Activated naive CD8-positive, alpha-beta T cell treated with anti-CD3 and anti-CD28 coated beads, Interleukin-2, amount 10 ng/mL, durations not matched to agents 7 days and 5 days (primary cell): ENCODE measurements at regions not wholly inside any gene's neighbourhood (a gene's known extent, or its start where the extent isn't known, plus 50 kb on each side); places are given as distances from the start of the nearest gene placed in this dataset.

ENCODE experiments used
- ATAC-seq: fragments of 150-1000 bp; cut with Tn5 transposase; one replicate; pipeline ENCODE4 v1.10.0; 2021; ENCODE audit warnings: low read depth, moderate library complexity
- POLR2A ChIA-PET: fragments of 350-600 bp; sonication (Branson Sonifier 250); formaldehyde crosslinking; loops from one replicate; lab custom pipeline; 2021; ENCODE audit warnings: antibody characterized with exemption; lab: Charles Lee
- DNase-seq: peaks from one replicate; pipeline ENCODE4 v3.0.0; 2021
- H3K27ac Mint-ChIP-seq: one replicate; pipeline ENCODE4 v1.8.0; 2022; ENCODE audit warnings: mild to moderate bottlenecking, mixed read lengths
- H3K27me3 Mint-ChIP-seq: one replicate; pipeline ENCODE4 v1.8.0; 2022; ENCODE audit warnings: mild to moderate bottlenecking, moderate library complexity, mixed read lengths
- H3K36me3 Mint-ChIP-seq: one replicate; pipeline ENCODE4 v1.8.0; 2021; ENCODE audit warnings: mild to moderate bottlenecking, mixed read lengths
- H3K4me1 Mint-ChIP-seq: one replicate; pipeline ENCODE4 v1.8.0; 2021; ENCODE audit warnings: mixed read lengths
- H3K4me3 Mint-ChIP-seq: one replicate; pipeline ENCODE4 v1.8.0; 2022; ENCODE audit warnings: mild to moderate bottlenecking, moderate library complexity, mixed read lengths
- H3K9me3 Mint-ChIP-seq: one replicate; pipeline ENCODE4 v1.8.0; 2021; ENCODE audit warnings: mixed read lengths

DNA sequence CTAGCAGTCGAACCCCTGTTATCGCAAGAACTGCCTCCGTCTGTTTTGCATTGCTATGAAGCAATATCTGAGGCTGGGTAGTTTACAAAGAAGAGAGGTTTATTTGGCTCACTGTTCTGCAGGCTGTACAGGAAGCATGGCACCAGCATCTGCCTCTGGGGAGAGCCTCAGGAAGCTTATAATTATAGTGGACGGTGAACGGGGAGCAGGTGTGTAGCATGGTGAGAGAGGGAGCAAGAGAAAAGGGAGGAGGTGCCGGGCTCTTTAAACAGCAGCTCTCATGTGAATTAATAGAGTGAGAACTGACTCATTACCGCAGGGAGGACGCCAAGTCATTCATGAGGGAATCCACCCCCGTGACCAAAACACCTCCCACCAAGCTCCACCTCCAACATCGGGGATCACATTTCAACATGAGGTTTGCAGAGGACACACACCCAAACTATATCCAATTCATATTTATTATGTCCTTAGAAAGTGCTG is 172.6 kb upstream of the KCNG1 start:
- POLR2A ChIA-PET, result no interaction called here
- peaks cover 2% of the 10 kb centered on the region for H3K27me3 Mint-ChIP-seq

DNA sequence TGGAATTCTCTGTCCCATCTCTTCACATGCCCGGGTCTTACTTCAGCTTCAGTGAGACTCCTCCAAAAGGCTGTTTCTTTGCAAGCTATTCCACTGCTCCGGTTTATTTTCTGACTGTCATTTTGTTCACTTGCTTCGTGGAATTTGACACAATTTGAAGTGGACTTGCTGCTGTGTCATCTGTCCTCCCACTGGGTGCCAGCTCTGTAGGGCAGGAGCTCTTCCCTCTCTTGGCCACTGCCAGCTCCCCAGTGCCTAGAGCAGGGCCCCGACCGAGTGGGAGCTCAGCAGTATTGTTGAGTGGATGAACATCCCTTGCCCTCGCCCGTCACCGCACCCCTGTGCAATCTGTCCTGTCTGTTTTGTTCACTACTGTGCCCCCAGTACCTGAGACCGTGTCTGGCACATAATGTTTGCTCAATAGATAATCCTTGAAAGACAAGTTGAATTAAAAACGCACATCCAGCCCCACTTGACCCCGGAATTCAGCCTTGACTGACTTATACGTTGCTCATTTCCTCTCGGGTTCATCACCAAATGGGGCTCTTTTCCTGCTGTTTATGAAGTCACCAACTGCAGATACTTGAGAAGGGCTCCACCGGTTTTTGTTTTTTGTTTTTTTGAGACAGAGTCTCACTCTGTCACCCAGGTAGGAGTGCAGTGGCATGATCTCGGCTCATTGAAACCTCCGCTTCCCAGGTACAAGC is 170.3 kb upstream of the KCNG1 start:
- H3K27me3 Mint-ChIP-seq, result peaks cover 2% of the 10 kb centered on the region
- ATAC-seq (no peak), DNase-seq (no peak)
- POLR2A ChIA-PET, result no interaction called here
- H3K4me3 Mint-ChIP-seq, result no peak overlapping the region
- no peak overlapping the region for H3K27ac Mint-ChIP-seq
- H3K36me3 Mint-ChIP-seq, result no peaks in the 10 kb centered on the region
- no peaks in the 10 kb centered on the region for H3K4me1 Mint-ChIP-seq
- H3K9me3 Mint-ChIP-seq, result no peaks in the 10 kb centered on the region

More for the DNA sequence above, 172.6 kb upstream of the KCNG1 start:
- Mint-ChIP-seq H3K4me1 (no peaks in the 10 kb centered on the region), H3K27ac (no peak overlapping the region), H3K36me3 (no peaks in the 10 kb centered on the region), H3K9me3 (no peaks in the 10 kb centered on the region), H3K4me3 (no peak overlapping the region)
- ATAC-seq (no peak), DNase-seq (no peak)

- Mint-ChIP-seq H3K27ac (no peak overlapping the region), H3K27me3 (peaks cover 2% of the 10 kb centered on the region), H3K4me3 (no peak overlapping the region), H3K9me3 (no peaks in the 10 kb centered on the region), H3K4me1 (no peaks in the 10 kb centered on the region), H3K36me3 (no peaks in the 10 kb centered on the region)
- POLR2A ChIA-PET, result no interaction called here
- ATAC-seq (no peak), DNase-seq (no peak)
Observed at GRCh38 chr20:51190783-51191180, 167.9 kb upstream of the KCNG1 start.

- no peak overlapping the region for H3K27ac Mint-ChIP-seq
- ATAC-seq, result no peak
- H3K27me3 Mint-ChIP-seq, result peaks cover 2% of the 10 kb centered on the region
- no peaks in the 10 kb centered on the region for H3K9me3 Mint-ChIP-seq
- POLR2A ChIA-PET, result no interaction called here
- no peaks in the 10 kb centered on the region for H3K36me3 Mint-ChIP-seq
- DNase-seq, result no peak
- no peak overlapping the region for H3K4me3 Mint-ChIP-seq
- H3K4me1 Mint-ChIP-seq, result no peaks in the 10 kb centered on the region
Observed at GRCh38 chr20:51189814-51190782, 167.2 kb upstream of the KCNG1 start.

DNA sequence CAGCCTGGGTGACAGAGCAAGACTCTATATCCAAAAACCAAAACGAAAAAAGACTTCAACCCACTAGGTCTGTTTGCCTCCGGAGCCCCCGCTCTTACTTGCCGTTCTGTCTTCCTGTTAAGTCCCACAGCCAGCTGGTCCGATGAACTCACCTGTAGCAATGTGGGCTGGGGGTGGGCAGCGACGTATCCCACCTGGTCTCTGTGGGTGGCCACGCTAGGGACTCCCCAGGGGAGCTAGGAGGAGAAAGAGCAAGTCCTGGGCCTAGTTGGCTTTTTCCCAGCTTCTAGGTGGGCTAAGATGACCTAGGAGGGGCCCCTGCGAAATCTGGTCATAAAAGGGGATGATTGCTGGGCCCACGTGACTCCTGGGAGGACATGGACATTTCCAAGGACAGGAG is 166.0 kb upstream of the KCNG1 start:
- Mint-ChIP-seq H3K4me1 (no peaks in the 10 kb centered on the region), H3K27ac (no peak overlapping the region)
- POLR2A ChIA-PET, result no interaction called here

DNA sequence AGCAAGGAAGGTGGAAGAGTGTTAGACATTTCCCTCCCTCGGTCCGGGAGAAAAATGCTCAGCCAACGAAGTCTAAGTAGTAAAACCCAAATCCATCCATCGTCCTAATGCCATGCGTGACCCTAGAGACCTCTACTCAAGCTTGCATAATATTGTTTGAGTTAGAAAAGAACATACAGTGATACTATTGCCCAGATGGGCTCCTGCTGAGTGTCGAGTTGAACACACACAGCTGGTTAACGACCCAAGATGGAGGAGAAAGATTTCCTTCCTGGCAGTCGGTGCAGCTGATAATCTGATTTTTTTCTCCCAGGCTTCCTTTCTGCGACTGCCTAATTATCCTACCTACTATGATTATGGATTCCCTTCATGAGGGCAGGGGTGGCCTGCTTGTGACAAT is 164.4 kb upstream of the KCNG1 start:
- H3K9me3 Mint-ChIP-seq, result no peaks in the 10 kb centered on the region
- no peak for ATAC-seq
- H3K4me1 Mint-ChIP-seq, result no peaks in the 10 kb centered on the region
- H3K36me3 Mint-ChIP-seq, result no peaks in the 10 kb centered on the region
- no peak overlapping the region for H3K27ac Mint-ChIP-seq
- peaks cover 4% of the 10 kb centered on the region for H3K27me3 Mint-ChIP-seq
- no peak overlapping the region for H3K4me3 Mint-ChIP-seq
- no peak for DNase-seq
- POLR2A ChIA-PET, result no interaction called here

More for the DNA sequence above, 166.0 kb upstream of the KCNG1 start:
- no peak for ATAC-seq
- Mint-ChIP-seq H3K4me3 (no peak overlapping the region), H3K9me3 (no peaks in the 10 kb centered on the region), H3K36me3 (no peaks in the 10 kb centered on the region), H3K27me3 (peaks cover 4% of the 10 kb centered on the region)
- no peak for DNase-seq

- H3K27me3 Mint-ChIP-seq, result peaks cover 4% of the 10 kb centered on the region
- H3K4me1 Mint-ChIP-seq, result no peaks in the 10 kb centered on the region
- POLR2A ChIA-PET, result no interaction called here
- no peak overlapping the region for H3K4me3 Mint-ChIP-seq
- H3K36me3 Mint-ChIP-seq, result no peaks in the 10 kb centered on the region
- DNase-seq (no peak), ATAC-seq (no peak)
- H3K9me3 Mint-ChIP-seq, result no peaks in the 10 kb centered on the region
- H3K27ac Mint-ChIP-seq, result no peak overlapping the region
Observed at GRCh38 chr20:51185861-51186260, 163.0 kb upstream of the KCNG1 start.

GRCh38 chr20:51185277-51185676 is 162.4 kb upstream of the KCNG1 start:
- DNase-seq (no peak), ATAC-seq (no peak)
- Mint-ChIP-seq H3K4me1 (no peaks in the 10 kb centered on the region), H3K4me3 (no peak overlapping the region), H3K36me3 (no peaks in the 10 kb centered on the region), H3K27ac (no peak overlapping the region), H3K9me3 (no peaks in the 10 kb centered on the region), H3K27me3 (peaks cover 4% of the 10 kb centered on the region)
- POLR2A ChIA-PET, result no interaction called here

DNA sequence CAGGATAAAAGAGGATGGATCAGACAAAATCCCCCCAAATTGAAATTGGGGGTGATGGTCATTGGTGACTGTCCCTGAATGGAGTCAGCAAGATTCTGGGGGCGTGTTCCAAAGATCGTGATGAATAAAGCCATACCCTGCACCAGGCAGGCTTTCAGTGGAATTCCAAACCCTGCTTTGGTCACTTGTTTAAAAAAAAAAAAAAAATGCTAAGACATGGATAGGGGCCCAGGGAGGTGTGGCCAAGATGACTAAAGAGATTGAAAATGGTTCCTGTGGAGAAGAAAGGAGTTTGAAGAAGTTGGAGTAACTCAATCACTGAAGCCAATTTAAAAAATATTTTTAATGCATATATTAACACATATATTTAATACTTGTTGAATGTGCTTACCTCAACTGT is 161.4 kb upstream of the KCNG1 start:
- ATAC-seq (no peak), DNase-seq (no peak)
- H3K27ac Mint-ChIP-seq, result no peak overlapping the region
- H3K4me3 Mint-ChIP-seq, result no peak overlapping the region
- no peaks in the 10 kb centered on the region for H3K4me1 Mint-ChIP-seq
- POLR2A ChIA-PET, result no interaction called here
- H3K9me3 Mint-ChIP-seq, result no peaks in the 10 kb centered on the region
- peaks cover 13% of the 10 kb centered on the region for H3K27me3 Mint-ChIP-seq
- H3K36me3 Mint-ChIP-seq, result no peaks in the 10 kb centered on the region

GRCh38 chr20:51183451-51183850 is 160.5 kb upstream of the KCNG1 start:
- Mint-ChIP-seq H3K4me3 (no peak overlapping the region), H3K27me3 (peaks cover 14% of the 10 kb centered on the region), H3K4me1 (no peaks in the 10 kb centered on the region), H3K36me3 (no peaks in the 10 kb centered on the region), H3K9me3 (no peaks in the 10 kb centered on the region), H3K27ac (no peak overlapping the region)
- DNase-seq, result no peak
- POLR2A ChIA-PET, result no interaction called here
- ATAC-seq, result no peak

DNA sequence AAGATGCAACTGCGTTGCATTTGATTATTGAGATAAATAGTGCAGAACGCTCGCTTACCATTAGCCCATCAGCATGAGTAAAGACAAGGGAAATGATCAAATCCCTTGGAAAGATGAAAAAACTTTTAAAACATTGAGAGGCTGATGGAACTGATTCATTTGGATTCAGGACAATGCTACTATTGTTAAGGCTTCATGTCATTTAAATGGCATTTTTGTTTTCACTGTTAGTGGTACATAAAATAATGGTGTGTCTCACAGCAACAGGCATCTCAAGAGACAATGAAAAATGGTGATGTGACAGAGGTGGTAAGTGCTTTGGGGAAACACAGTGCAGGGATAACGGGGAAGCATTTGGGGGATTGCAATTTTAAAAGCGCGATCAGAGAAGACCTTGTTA is 159.7 kb upstream of the KCNG1 start:
- no peak for DNase-seq
- H3K27me3 Mint-ChIP-seq, result peaks cover 13% of the 10 kb centered on the region
- H3K9me3 Mint-ChIP-seq, result no peaks in the 10 kb centered on the region
- POLR2A ChIA-PET, result no interaction called here
- H3K36me3 Mint-ChIP-seq, result no peaks in the 10 kb centered on the region
- no peaks in the 10 kb centered on the region for H3K4me1 Mint-ChIP-seq
- no peak overlapping the region for H3K27ac Mint-ChIP-seq
- no peak overlapping the region for H3K4me3 Mint-ChIP-seq
- no peak for ATAC-seq

DNA sequence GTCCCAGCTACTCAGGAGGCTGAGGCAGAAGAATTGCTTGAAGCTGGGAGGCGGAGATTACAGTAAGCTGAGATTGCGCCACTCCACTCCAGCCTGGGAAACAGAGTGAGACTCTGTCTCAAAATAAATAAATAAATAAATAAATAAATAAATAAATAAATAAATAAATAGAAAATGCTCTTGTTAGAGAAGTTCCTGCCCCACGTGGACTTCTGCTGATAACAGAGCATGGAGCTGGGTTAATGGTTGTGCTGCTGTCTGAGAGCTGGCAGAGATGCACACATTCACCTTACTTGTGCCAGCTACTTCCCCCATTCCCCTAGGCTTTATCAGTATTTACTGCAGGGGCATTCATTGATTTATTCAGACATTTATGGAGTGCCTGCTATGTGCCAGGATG is 155.2 kb upstream of the KCNG1 start:
- Mint-ChIP-seq H3K9me3 (no peaks in the 10 kb centered on the region), H3K4me1 (no peaks in the 10 kb centered on the region), H3K36me3 (no peaks in the 10 kb centered on the region), H3K4me3 (no peak overlapping the region), H3K27me3 (peaks cover 12% of the 10 kb centered on the region), H3K27ac (no peak overlapping the region)
- no peak for ATAC-seq
- no peak for DNase-seq
- POLR2A ChIA-PET, result no interaction called here

DNA sequence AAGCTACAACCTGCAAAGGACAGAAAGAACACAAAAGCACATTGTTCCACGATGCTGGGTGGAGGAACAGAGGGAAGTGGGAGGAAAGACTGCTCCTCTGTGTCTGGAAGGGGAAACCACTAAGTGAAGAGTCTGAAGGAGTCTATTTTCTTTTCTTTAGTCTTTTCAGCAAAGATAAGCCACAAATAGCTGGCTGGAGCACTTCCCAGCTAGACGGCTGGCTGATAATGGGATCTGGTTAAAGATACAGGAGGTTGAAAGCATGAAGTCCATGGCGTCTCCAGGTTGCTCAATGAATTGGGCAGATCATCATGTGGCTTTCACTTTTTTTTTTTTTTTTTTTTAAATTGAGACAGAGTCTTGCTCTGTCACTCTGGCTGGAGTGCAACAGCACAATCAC is 154.0 kb upstream of the KCNG1 start:
- no peaks in the 10 kb centered on the region for H3K36me3 Mint-ChIP-seq
- no peaks in the 10 kb centered on the region for H3K4me1 Mint-ChIP-seq
- H3K27me3 Mint-ChIP-seq, result peaks cover 12% of the 10 kb centered on the region
- POLR2A ChIA-PET, result no interaction called here
- ATAC-seq, result no peak
- no peaks in the 10 kb centered on the region for H3K9me3 Mint-ChIP-seq
- DNase-seq, result no peak
- no peak overlapping the region for H3K27ac Mint-ChIP-seq
- no peak overlapping the region for H3K4me3 Mint-ChIP-seq

- DNase-seq (no peak), ATAC-seq (no peak)
- H3K4me3 Mint-ChIP-seq, result no peak overlapping the region
- peaks cover 12% of the 10 kb centered on the region for H3K27me3 Mint-ChIP-seq
- H3K36me3 Mint-ChIP-seq, result no peaks in the 10 kb centered on the region
- no peaks in the 10 kb centered on the region for H3K4me1 Mint-ChIP-seq
- H3K27ac Mint-ChIP-seq, result no peak overlapping the region
- POLR2A ChIA-PET, result no interaction called here
- H3K9me3 Mint-ChIP-seq, result no peaks in the 10 kb centered on the region
Observed at GRCh38 chr20:51176446-51176845, 153.5 kb upstream of the KCNG1 start.
